B cell (primary cell): ENCODE measurements at regions not wholly inside any gene's neighbourhood (a gene's known extent, or its start where the extent isn't known, plus 50 kb on each side); places are given as distances from the start of the nearest gene placed in this dataset.

Source experiments
- ATAC-seq: fragments of 200-7000 bp; cut with Tn5 transposase; one replicate; pipeline ENCODE4 v1.10.0; 2021; ENCODE audit warnings: low read depth, mild to moderate bottlenecking, moderate number of reproducible peaks, moderate library complexity
- CTCF ChIA-PET: fragments of 350-600 bp; sonication (Branson Sonifier 250); formaldehyde crosslinking; loops from one replicate; lab custom pipeline; 2021; ENCODE audit warnings: antibody characterized with exemption, inconsistent platforms; lab: Charles Lee
- POLR2A ChIA-PET: fragments of 350-600 bp; sonication (Branson Sonifier 250); formaldehyde crosslinking; loops from one replicate; lab custom pipeline; 2021; ENCODE audit warnings: antibody characterized with exemption; lab: Charles Lee
- DNase-seq: peaks from one replicate; pipeline ENCODE4 v3.0.0; 2013
- H2AFZ ChIP-seq: 2 replicates; pipeline ENCODE4 v1.6.1; 2012; ENCODE audit warnings: mild to moderate bottlenecking, low read depth, low read length; ENCODE audit not compliant: insufficient read depth, poor library complexity, severe bottlenecking
- H3K27ac ChIP-seq, 2 donors: 1 replicate in 1 of 2; 2 replicates in 1 of 2; pipeline ENCODE4 v1.5.1; 2012 to 2013; ENCODE audit warnings: low read length in 2 of 2, mild to moderate bottlenecking in 2 of 2, moderate library complexity in 1 of 2
- H3K27me3 ChIP-seq, 4 experiments: fragments of 200-600 bp in 1 of 4; sonication (generic) in 1 of 4; replicated peaks in 1 of 4; 1 replicate in 2 of 4; 2 replicates in 2 of 4; pipeline versions ENCODE4 v1.6.1 to v1.7.0; 2013 to 2016; ENCODE audit warnings: low read length in 3 of 4, mild to moderate bottlenecking in 2 of 4, mixed read lengths in 1 of 4, moderate library complexity in 1 of 4; ENCODE audit not compliant: insufficient read depth in 4 of 4, control insufficient read depth in 3 of 4; ENCODE audit errors: control extremely low read depth in 1 of 4
- H3K36me3 ChIP-seq, 2 experiments: replicated peaks in 1 of 2; 1 replicate in 1 of 2; 2 replicates in 1 of 2; pipeline versions ENCODE4 v1.6.1 to v1.7.1; 2013; ENCODE audit warnings: low read length in 1 of 2; ENCODE audit not compliant: insufficient read depth in 2 of 2, control insufficient read depth in 1 of 2; ENCODE audit errors: control extremely low read depth in 1 of 2, extremely low read depth in 1 of 2
- H3K4me1 ChIP-seq, 2 donors: fragments of 200-600 bp in 1 of 2; sonication (generic) in 1 of 2; 1 replicate in 1 of 2; 2 replicates in 1 of 2; pipeline versions ENCODE4 v1.5.1 to v1.6.1; 2013 to 2017; ENCODE audit warnings: low read length in 2 of 2; ENCODE audit not compliant: control insufficient read depth in 2 of 2, insufficient read depth in 2 of 2
- H3K4me2 ChIP-seq: replicated peaks from 2 replicates; pipeline ENCODE3; 2012; ENCODE audit warnings: mild to moderate bottlenecking, low read depth, low read length; ENCODE audit not compliant: poor library complexity, severe bottlenecking
- H3K4me3 ChIP-seq, 5 experiments: fragments of 200-600 bp in 1 of 5; sonication (generic) in 1 of 5; 1 replicate in 3 of 5; 2 replicates in 2 of 5; pipeline versions ENCODE4 v1.5.1 to v1.7.0; 2011 to 2016; ENCODE audit warnings: low read length in 4 of 5, mild to moderate bottlenecking in 4 of 5, low read depth in 2 of 5, control low read depth in 1 of 5, moderate library complexity in 1 of 5; ENCODE audit not compliant: insufficient read depth in 1 of 5; ENCODE audit errors: control extremely low read depth in 1 of 5, extremely low read depth in 1 of 5
- H3K79me2 ChIP-seq: fragments of 200-600 bp; sonication (generic); one replicate; pipeline ENCODE4 v1.6.0; 2016; ENCODE audit warnings: low read length; ENCODE audit not compliant: control insufficient read depth, insufficient read depth
- H3K9ac ChIP-seq: fragments of 200-600 bp; sonication (generic); 2 replicates; pipeline ENCODE4 v1.6.1; 2017; ENCODE audit warnings: mild to moderate bottlenecking, low read length, moderate library complexity
- H3K9me3 ChIP-seq, 3 donors: one replicate each; pipeline versions ENCODE4 v1.6.1 to v1.7.1; 2013; ENCODE audit warnings: low read length in 2 of 3; ENCODE audit not compliant: control insufficient read depth in 2 of 3, insufficient read depth in 1 of 3; ENCODE audit errors: control extremely low read depth in 1 of 3
- H4K20me1 ChIP-seq: 2 replicates; pipeline ENCODE4 v1.6.0; 2012; ENCODE audit warnings: mild to moderate bottlenecking, low read length; ENCODE audit not compliant: insufficient read depth, control insufficient read depth, poor library complexity, severe bottlenecking
- H3K27ac Mint-ChIP-seq: one replicate; pipeline ENCODE4 v1.8.0; 2021; ENCODE audit warnings: mixed read lengths
- H3K27me3 Mint-ChIP-seq: one replicate; pipeline ENCODE4 v1.8.0; 2021; ENCODE audit warnings: mixed read lengths
- H3K4me1 Mint-ChIP-seq: one replicate; pipeline ENCODE4 v1.8.0; 2021; ENCODE audit warnings: mixed read lengths
- H3K4me3 Mint-ChIP-seq: one replicate; pipeline ENCODE4 v1.8.0; 2021; ENCODE audit warnings: mixed read lengths
- H3K9me3 Mint-ChIP-seq: one replicate; pipeline ENCODE4 v1.8.0; 2022; ENCODE audit warnings: mixed read lengths; ENCODE audit not compliant: insufficient read depth
- CTCF ChIP-seq: fragments of 200-600 bp; IDR thresholded peaks from one replicate; pipeline ENCODE4 v1.8.0; 2022; ENCODE audit warnings: antibody characterized with exemption, mild to moderate bottlenecking
- EZH2 ChIP-seq: IDR thresholded peaks from 2 replicates; pipeline ENCODE4 v1.6.1; 2012; ENCODE audit warnings: borderline replicate concordance, low read depth, mild to moderate bottlenecking, moderate library complexity, low read length; ENCODE audit not compliant: insufficient read depth, poor library complexity, severe bottlenecking
- WGBS: methylation state at CpG from one replicate; pipeline ENCODE4 v1.1.5; 2013; ENCODE audit warnings: missing lambda C conversion rate; ENCODE audit not compliant: insufficient coverage; 5-methylcytosine and 5-hydroxymethylcytosine counted together
- intact Hi-C: fragments of 100-400 bp; cut with micrococcal nuclease; formaldehyde crosslinking; loops from one replicate; pipeline ENCODE4 v1.10.0; 2022

GRCh38 chr9:26437056-26437711, 455.4 kb downstream of the CAAP1 start:
- Histone ChIP-seq H4K20me1 (no peaks in the 10 kb centered on the region), H3K4me2 (no peak overlapping the region), H3K36me3 (no peaks in the 10 kb centered on the region), H3K79me2 (no peaks in the 10 kb centered on the region), H3K4me1 (no peaks in the 10 kb centered on the region), H3K27ac (no peak overlapping the region), H3K27me3 (no peaks in the 10 kb centered on the region), H3K9ac (no peak overlapping the region), H3K9me3 (no peaks in the 10 kb centered on the region), H3K4me3 (no peak overlapping the region), H2AFZ (no peak overlapping the region)
- ChIA-PET POLR2A (no interaction called here), CTCF (no interaction called here)
- ATAC-seq: no peak
- no CpG with 5 or more reads among the region's 1 CpG for WGBS
- no peak overlapping the region for H3K4me3 Mint-ChIP-seq
- H3K9me3 Mint-ChIP-seq: no peaks in the 10 kb centered on the region
- no peak for TF ChIP-seq CTCF
- TF ChIP-seq EZH2: no peak
- no peaks in the 10 kb centered on the region for H3K4me1 Mint-ChIP-seq
- intact Hi-C loops: no loop called here
- no peak for DNase-seq
- no peak overlapping the region for H3K27ac Mint-ChIP-seq
- no peaks in the 10 kb centered on the region for H3K27me3 Mint-ChIP-seq

GRCh38 chr9:26426551-26427131, 466.0 kb downstream of the CAAP1 start:
- H3K36me3 ChIP-seq: no peaks in the 10 kb centered on the region
- H3K9ac ChIP-seq: no peak overlapping the region
- Mint-ChIP-seq H3K27me3 (no peaks in the 10 kb centered on the region), H3K27ac (no peak overlapping the region), H3K9me3 (no peaks in the 10 kb centered on the region), H3K4me3 (no peak overlapping the region), H3K4me1 (no peaks in the 10 kb centered on the region)
- H3K4me2 ChIP-seq: no peak overlapping the region
- H3K4me1 ChIP-seq: no peaks in the 10 kb centered on the region
- WGBS: 94% methylated on average over 10 of the region's 16 CpGs
- no peaks in the 10 kb centered on the region for H3K27me3 ChIP-seq
- ChIA-PET CTCF (no interaction called here), POLR2A (no interaction called here)
- intact Hi-C loops: no loop called here
- ATAC-seq (no peak), DNase-seq (no peak)
- no peak overlapping the region for H3K27ac ChIP-seq
- TF ChIP-seq CTCF (no peak), EZH2 (no peak)
- no peak overlapping the region for H3K4me3 ChIP-seq
- H4K20me1 ChIP-seq: no peaks in the 10 kb centered on the region
- peaks cover 0 to 12% (median 0%) of the 10 kb centered on the region in 3 donors for H3K9me3 ChIP-seq
- no peaks in the 10 kb centered on the region for H3K79me2 ChIP-seq
- H2AFZ ChIP-seq: no peak overlapping the region
